Ishikawa (cell line): ENCODE measurements at regions not wholly inside any gene's neighbourhood (a gene's known extent, or its start where the extent isn't known, plus 50 kb on each side); places are given as distances from the start of the nearest gene placed in this dataset.

Source experiments
- CEBPB ChIP-seq: IDR thresholded peaks from 2 replicates; pipeline ENCODE4 v1.6.1; 2012
- CREB1 ChIP-seq: IDR thresholded peaks from 2 replicates; pipeline ENCODE4 v1.6.1; 2012; ENCODE audit warnings: low read depth
- EGR1 ChIP-seq: IDR thresholded peaks from 2 replicates; pipeline ENCODE4 v1.6.1; 2012
- EP300 ChIP-seq: IDR thresholded peaks from 2 replicates; pipeline ENCODE4 v1.6.1; 2012; ENCODE audit warnings: borderline replicate concordance
- NFIC ChIP-seq: IDR thresholded peaks from 2 replicates; pipeline ENCODE4 v1.6.1; 2012
- RAD21 ChIP-seq: IDR thresholded peaks from 2 replicates; pipeline ENCODE4 v1.6.1; 2012; ENCODE audit warnings: low read depth
- TAF1 ChIP-seq: IDR thresholded peaks from 2 replicates; pipeline ENCODE4 v1.6.1; 2012; ENCODE audit warnings: low read depth, mild to moderate bottlenecking
- TCF12 ChIP-seq: IDR thresholded peaks from 2 replicates; pipeline ENCODE4 v1.6.1; 2012; ENCODE audit warnings: low read depth
- TEAD4 ChIP-seq: IDR thresholded peaks from 2 replicates; pipeline ENCODE4 v1.6.1; 2012
- YY1 ChIP-seq: IDR thresholded peaks from 2 replicates; pipeline ENCODE4 v1.6.1; 2012; ENCODE audit warnings: low read depth
- TF ChIP-seq, protein P1 (sequence below): IDR thresholded peaks from 2 replicates; pipeline ENCODE4 v1.6.1; 2012

DNA sequence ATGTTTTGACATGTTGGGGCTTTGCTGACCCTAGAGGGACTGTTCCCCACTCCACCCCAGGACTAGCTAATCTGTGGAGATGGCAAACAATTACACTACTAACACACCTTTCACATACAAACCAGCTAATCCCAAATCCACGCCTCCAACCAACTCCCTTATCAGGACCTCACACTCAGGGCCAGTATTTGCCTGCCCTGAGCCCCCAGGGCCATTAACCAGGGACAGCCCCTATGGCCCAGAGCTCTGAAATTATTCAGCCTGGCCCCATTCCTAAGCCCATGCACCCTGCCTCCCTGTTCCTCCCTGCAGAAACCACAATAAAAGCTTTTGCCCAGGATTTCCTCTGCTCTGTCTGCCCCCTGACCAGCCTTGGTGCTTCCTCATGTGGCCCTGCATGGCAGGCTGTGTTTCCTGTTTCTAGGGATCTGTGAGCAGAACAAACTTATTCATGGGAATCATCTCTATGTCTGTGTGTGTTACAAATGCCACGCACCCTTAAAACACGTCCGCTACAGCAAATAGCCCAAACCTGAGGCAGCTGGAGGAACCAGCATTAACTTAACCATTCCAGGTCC lies 121.2 kb downstream of the PXDC1 start:
- TF ChIP-seq, protein P1, sequence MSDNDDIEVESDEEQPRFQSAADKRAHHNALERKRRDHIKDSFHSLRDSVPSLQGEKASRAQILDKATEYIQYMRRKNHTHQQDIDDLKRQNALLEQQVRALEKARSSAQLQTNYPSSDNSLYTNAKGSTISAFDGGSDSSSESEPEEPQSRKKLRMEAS = no peak
- TF ChIP-seq CEBPB (no peak), CREB1 (no peak), TAF1 (no peak), TEAD4 (no peak), TCF12 (no peak), EGR1 (no peak), NFIC (no peak), EP300 (no peak), YY1 (no peak), RAD21 (no peak)
